Keratinocyte (primary cell): ENCODE measurements at regions not wholly inside any gene's neighbourhood (a gene's known extent, or its start where the extent isn't known, plus 50 kb on each side); places are given as distances from the start of the nearest gene placed in this dataset.

Source experiments
- DNase-seq: peaks from one replicate; pipeline ENCODE4 v3.0.0-alpha.2; 2011; ENCODE audit warnings: low read depth, missing footprints, low spot score
- FAIRE-seq: peaks from 2 replicates; lab custom pipeline; 2011; peaks lifted over from hg19 to GRCh38; lab: Jason Lieb, UNC
- H2AFZ ChIP-seq: 2 replicates; pipeline ENCODE4 v1.6.0; 2012; ENCODE audit warnings: low read length, control low read depth, inconsistent platforms; ENCODE audit not compliant: control insufficient read depth
- H3K27ac ChIP-seq: 2 replicates; pipeline ENCODE4 v1.5.1; 2011; ENCODE audit warnings: low read length; ENCODE audit not compliant: control insufficient read depth, insufficient read depth
- H3K27me3 ChIP-seq: 3 replicates; pipeline ENCODE4 v1.6.0; 2011; ENCODE audit warnings: low read length; ENCODE audit not compliant: control insufficient read depth, insufficient read depth; ENCODE audit errors: extremely low read depth
- H3K36me3 ChIP-seq, 2 experiments: 2 replicates in 1 of 2; 3 replicates in 1 of 2; pipeline ENCODE4 v1.5.1; 2011; ENCODE audit warnings: low read length in 2 of 2, mild to moderate bottlenecking in 1 of 2; ENCODE audit not compliant: control insufficient read depth in 2 of 2, insufficient read depth in 2 of 2; ENCODE audit errors: extremely low read depth in 1 of 2
- H3K4me1 ChIP-seq: 3 replicates; pipeline ENCODE4 v1.5.1; 2011; ENCODE audit warnings: low read length; ENCODE audit not compliant: control insufficient read depth, insufficient read depth; ENCODE audit errors: extremely low read depth
- H3K4me2 ChIP-seq: 3 replicates; pipeline ENCODE4 v1.6.0; 2011; ENCODE audit warnings: low read depth, low read length; ENCODE audit not compliant: control insufficient read depth, insufficient read depth; ENCODE audit errors: extremely low read depth
- H3K4me3 ChIP-seq, 3 experiments: fragments of 200-600 bp in 1 of 3; sonication (generic) in 1 of 3; 2 replicates in 2 of 3; 3 replicates in 1 of 3; pipeline ENCODE4 v1.5.1; 2011 to 2016; ENCODE audit warnings: low read length in 3 of 3, mild to moderate bottlenecking in 3 of 3, control low read depth in 2 of 3, inconsistent platforms in 1 of 3, low read depth in 1 of 3, mixed read lengths in 1 of 3, mixed run types in 1 of 3, moderate library complexity in 1 of 3; ENCODE audit not compliant: control insufficient read depth in 2 of 3, insufficient read depth in 2 of 3; ENCODE audit errors: extremely low read depth in 1 of 3
- H3K79me2 ChIP-seq: 2 replicates; pipeline ENCODE4 v1.6.0; 2012; ENCODE audit warnings: low read length; ENCODE audit not compliant: control insufficient read depth, insufficient read depth
- H3K9ac ChIP-seq: 3 replicates; pipeline ENCODE4 v1.6.0; 2011; ENCODE audit warnings: low read length; ENCODE audit not compliant: control insufficient read depth, insufficient read depth; ENCODE audit errors: extremely low read depth
- H3K9me1 ChIP-seq: 3 replicates; pipeline ENCODE4 v1.6.0; 2011; ENCODE audit warnings: low read length; ENCODE audit not compliant: control insufficient read depth, insufficient read depth; ENCODE audit errors: extremely low read depth
- H3K9me3 ChIP-seq: 2 replicates; pipeline ENCODE4 v1.5.1; 2012; ENCODE audit warnings: low read depth, low read length; ENCODE audit not compliant: control insufficient read depth
- H4K20me1 ChIP-seq: 3 replicates; pipeline ENCODE4 v1.6.0; 2011; ENCODE audit warnings: low read length; ENCODE audit not compliant: control insufficient read depth, insufficient read depth; ENCODE audit errors: extremely low read depth
- CTCF ChIP-seq, 3 experiments: IDR thresholded peaks in 1 of 3; conservative IDR thresholded peaks in 1 of 3; optimal IDR thresholded peaks in 1 of 3; 2 replicates in 2 of 3; 3 replicates in 1 of 3; pipeline versions ENCODE3 to v1.5.1; 2011; ENCODE audit warnings: low read length in 3 of 3, mild to moderate bottlenecking in 3 of 3, moderate library complexity in 2 of 3, control low read depth in 1 of 3, inconsistent platforms in 1 of 3; ENCODE audit not compliant: insufficient read depth in 2 of 3; ENCODE audit errors: extremely low read depth in 1 of 3
- EZH2 ChIP-seq: IDR thresholded peaks from one replicate; pipeline ENCODE4 v1.6.1; 2012; ENCODE audit warnings: inconsistent platforms, mild to moderate bottlenecking, low read length, moderate library complexity
- dilution Hi-C: fragments of 300-500 bp; cut with MboI; formaldehyde crosslinking; loops from one replicate; pipeline ENCODE4 v1.7.0; 2020; ENCODE audit warnings: low sequenced_read_pairs; ENCODE audit not compliant: extremely low pct_ligation_motif_present

DNA sequence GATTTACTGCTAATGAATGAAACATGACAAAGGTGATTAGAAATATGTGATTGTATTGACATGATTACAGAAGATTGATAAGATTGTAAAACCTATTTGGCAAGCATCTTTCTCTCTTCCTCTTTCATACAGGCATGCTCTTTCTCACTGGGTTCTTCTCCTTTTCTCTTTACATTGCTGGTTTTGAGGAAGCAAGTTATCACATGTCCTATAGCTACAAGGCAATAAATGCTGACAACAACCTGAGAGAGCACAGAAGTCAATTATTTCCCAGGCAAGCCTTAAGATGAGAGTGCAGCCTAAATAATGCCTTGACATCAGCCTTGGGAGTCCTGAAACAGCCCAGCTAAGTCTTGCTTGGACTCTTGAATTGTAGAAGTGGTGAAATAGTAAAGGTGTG, 875.0 kb downstream of the SLITRK1 start:
- Histone ChIP-seq H3K4me3 (no peak overlapping the region), H3K79me2 (no peaks in the 10 kb centered on the region), H3K4me1 (no peaks in the 10 kb centered on the region), H3K27me3 (no peaks in the 10 kb centered on the region), H2AFZ (no peak overlapping the region), H4K20me1 (no peaks in the 10 kb centered on the region), H3K9me3 (no peaks in the 10 kb centered on the region), H3K36me3 (no peaks in the 10 kb centered on the region), H3K9me1 (no peaks in the 10 kb centered on the region), H3K9ac (no peak overlapping the region), H3K4me2 (no peak overlapping the region), H3K27ac (no peak overlapping the region)
- TF ChIP-seq CTCF (optimal IDR thresholded peaks at IDR 0.05 in 1 of 3, IDR thresholded peaks at IDR 0.05 in 1 of 3, conservative IDR thresholded peaks at IDR 0.05 in 1 of 3; ENCODE audit: extremely low read depth in 1 of 3, insufficient read depth in 2 of 3, low read length in 3 of 3) (no peak), EZH2 (no peak)
- FAIRE-seq: no peak
- dilution Hi-C loops: no loop called here
- DNase-seq: no peak

DNA sequence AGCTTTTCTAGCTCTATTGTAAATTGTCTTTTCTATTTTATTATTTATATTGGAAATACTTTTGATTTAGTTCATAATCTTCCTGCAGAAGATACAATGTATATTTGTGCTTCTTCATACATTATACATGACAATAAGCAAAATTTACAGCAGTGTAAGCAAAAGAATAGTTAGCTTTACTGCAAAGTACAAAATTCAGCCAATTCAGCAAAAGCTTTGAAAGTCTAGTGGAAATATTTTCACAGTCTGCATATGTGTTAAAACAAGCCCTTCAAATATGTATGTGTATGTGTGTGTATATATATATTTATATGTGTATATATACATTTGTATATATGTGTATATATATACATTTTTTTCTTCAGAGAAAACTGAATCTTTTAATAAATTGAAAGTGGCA, 879.1 kb downstream of the SLITRK1 start:
- Histone ChIP-seq H3K27ac (no peak overlapping the region), H3K4me1 (no peaks in the 10 kb centered on the region), H3K4me3 (no peak overlapping the region), H3K27me3 (no peaks in the 10 kb centered on the region), H3K4me2 (no peak overlapping the region), H3K79me2 (no peaks in the 10 kb centered on the region), H3K9me3 (no peaks in the 10 kb centered on the region), H3K36me3 (no peaks in the 10 kb centered on the region), H3K9ac (no peak overlapping the region), H3K9me1 (no peaks in the 10 kb centered on the region), H4K20me1 (no peaks in the 10 kb centered on the region), H2AFZ (no peak overlapping the region)
- no peak for FAIRE-seq
- DNase-seq: no peak
- TF ChIP-seq EZH2: no peak
- no peak for TF ChIP-seq CTCF (optimal IDR thresholded peaks at IDR 0.05 in 1 of 3, IDR thresholded peaks at IDR 0.05 in 1 of 3, conservative IDR thresholded peaks at IDR 0.05 in 1 of 3; ENCODE audit: extremely low read depth in 1 of 3, insufficient read depth in 2 of 3, low read length in 3 of 3)
- dilution Hi-C loops: no loop called here
